ENCODE measurements at regions not wholly inside any gene's neighbourhood (a gene's known extent, or its start where the extent isn't known, plus 50 kb on each side); places are given as distances from the start of the nearest gene placed in this dataset.
A peak's percentile ranks its signal among the peaks of the same experiment; 100 is the strongest.

DNA sequence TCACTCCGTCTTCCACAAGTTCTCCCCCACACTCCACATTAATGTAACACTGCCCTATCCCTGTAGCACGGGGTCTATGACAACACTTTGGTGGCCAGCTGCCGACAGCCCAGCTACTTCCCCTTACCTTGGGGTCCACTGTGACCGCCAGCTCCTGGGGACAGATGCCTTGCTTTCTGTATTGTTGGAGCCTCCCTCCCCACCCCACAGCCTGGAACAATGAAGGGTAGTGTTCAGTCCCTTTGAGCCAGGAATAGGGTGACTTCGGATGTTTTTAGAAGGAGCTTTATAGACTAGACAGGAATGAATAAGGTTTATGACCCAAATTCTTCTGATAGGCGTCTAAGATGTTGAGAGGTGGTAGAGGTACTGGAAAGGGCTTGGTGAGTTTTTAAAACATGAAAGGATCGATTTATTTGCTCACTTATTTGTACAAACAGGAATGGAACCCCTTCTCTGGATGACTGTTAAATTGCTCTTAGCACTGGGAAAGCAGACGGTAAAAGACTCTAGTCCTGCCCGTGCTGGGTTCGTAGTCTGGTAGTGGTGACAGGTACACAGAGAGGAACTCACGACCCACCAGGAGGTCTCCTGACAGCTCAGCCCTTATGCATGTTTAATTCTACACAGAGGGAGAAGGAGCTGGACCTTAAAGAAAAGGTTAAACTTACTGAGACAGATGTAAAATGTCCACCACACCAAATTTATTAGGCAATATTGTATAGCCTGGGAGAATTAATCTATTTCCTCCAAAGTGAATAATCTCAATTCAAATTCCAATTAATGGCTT, 90.9 kb downstream of the MYCN start:
- Histone ChIP-seq H3K36me3 (no peaks in the 10 kb centered on the region), H3K27ac (no peak overlapping the region; the same call in 1 of the 2 replicates), H3K27me3 (ENCODE audit: insufficient read depth, low read depth, severe bottlenecking) (no peaks in the 10 kb centered on the region), H3K9me3 (ENCODE audit: severe bottlenecking) (no peaks in the 10 kb centered on the region), H3K4me3 (ENCODE audit: low read depth, low read length) (no peak overlapping the region)
- no peak for DNase-seq
- TF ChIP-seq, protein P1, sequence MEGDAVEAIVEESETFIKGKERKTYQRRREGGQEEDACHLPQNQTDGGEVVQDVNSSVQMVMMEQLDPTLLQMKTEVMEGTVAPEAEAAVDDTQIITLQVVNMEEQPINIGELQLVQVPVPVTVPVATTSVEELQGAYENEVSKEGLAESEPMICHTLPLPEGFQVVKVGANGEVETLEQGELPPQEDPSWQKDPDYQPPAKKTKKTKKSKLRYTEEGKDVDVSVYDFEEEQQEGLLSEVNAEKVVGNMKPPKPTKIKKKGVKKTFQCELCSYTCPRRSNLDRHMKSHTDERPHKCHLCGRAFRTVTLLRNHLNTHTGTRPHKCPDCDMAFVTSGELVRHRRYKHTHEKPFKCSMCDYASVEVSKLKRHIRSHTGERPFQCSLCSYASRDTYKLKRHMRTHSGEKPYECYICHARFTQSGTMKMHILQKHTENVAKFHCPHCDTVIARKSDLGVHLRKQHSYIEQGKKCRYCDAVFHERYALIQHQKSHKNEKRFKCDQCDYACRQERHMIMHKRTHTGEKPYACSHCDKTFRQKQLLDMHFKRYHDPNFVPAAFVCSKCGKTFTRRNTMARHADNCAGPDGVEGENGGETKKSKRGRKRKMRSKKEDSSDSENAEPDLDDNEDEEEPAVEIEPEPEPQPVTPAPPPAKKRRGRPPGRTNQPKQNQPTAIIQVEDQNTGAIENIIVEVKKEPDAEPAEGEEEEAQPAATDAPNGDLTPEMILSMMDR (IDR thresholded peaks at IDR 0.05; ENCODE audit: low read depth, low read length): no peak

DNA sequence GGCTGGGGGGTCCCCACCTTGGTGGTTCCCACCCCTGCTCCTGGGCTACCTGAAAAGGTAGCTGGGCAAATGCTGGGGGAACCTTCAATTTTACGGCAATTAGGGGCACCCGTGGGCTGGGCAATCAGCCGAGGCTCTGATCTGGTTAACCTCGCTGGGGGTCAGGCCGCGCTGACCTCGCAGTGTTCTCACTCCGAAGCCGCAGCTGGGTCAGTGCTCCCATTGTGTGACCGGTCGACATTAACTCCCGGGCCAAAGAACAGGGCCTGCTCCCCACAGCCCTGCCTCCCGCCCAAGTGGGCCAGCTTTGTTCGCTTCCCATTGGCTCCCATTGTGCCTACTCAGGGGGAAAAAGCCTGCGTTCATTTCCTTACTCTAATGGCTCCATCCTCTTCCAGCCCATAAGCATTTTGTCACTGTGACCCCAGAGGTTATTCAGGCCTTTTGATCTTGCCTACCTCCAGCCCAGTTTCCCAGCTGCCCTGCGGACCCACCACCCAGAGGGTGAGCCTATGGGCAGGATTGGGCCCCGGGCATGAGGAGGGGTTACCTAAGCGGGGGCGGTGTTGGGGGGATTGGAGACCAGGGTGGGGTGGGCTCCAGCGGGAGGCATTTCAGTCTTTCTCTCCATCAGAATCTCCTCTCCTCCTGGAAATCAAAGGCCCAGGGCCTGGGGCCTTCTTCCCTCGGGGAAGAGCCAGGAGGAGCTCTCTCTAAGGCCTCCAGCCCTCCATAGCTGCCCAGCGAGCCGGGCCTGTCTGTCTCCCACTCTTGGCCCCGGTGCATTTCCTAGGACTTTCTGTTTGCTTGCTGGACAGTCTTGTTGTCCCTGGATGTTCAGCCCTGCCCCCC, 90.1 kb downstream of the MYCN start:
- Histone ChIP-seq H3K4me3 (ENCODE audit: low read depth, low read length) (no peak overlapping the region), H3K9me3 (ENCODE audit: severe bottlenecking) (no peaks in the 10 kb centered on the region), H3K27me3 (ENCODE audit: insufficient read depth, low read depth, severe bottlenecking) (no peaks in the 10 kb centered on the region), H3K27ac (no peak overlapping the region; the same call in 1 of the 2 replicates), H3K36me3 (no peaks in the 10 kb centered on the region)
- TF ChIP-seq, protein P1 (IDR thresholded peaks at IDR 0.05; ENCODE audit: low read depth, low read length): no peak
- no peak for DNase-seq

DNA sequence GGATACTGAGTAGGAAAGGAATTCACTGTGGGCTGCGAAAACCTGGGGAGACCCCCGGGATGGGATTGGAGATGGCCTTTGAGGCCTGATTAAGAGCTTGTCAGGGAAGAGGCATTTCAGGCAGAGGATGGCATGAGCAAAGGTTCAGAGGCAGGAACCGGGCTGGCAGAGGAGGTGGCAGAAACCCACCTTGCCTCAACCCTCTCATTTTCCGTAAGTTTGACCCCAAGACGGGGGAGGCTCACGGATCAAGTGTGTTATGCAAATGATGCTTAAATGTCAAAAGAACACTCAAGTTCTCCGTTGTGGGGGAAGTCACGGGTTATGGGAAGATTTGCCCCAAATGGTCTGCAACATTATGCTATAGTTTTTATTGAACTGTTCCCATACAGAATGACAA, 88.3 kb downstream of the MYCN start:
- H3K4me3 ChIP-seq (ENCODE audit: low read depth, low read length): no peak overlapping the region
- H3K9me3 ChIP-seq (ENCODE audit: severe bottlenecking): no peaks in the 10 kb centered on the region
- no peak overlapping the region for H3K27ac ChIP-seq
- H3K27me3 ChIP-seq (ENCODE audit: insufficient read depth, low read depth, severe bottlenecking): no peaks in the 10 kb centered on the region
- no peaks in the 10 kb centered on the region for H3K36me3 ChIP-seq
- no peak for DNase-seq
- TF ChIP-seq, protein P1 (IDR thresholded peaks at IDR 0.05; ENCODE audit: low read depth, low read length): no peak

DNA sequence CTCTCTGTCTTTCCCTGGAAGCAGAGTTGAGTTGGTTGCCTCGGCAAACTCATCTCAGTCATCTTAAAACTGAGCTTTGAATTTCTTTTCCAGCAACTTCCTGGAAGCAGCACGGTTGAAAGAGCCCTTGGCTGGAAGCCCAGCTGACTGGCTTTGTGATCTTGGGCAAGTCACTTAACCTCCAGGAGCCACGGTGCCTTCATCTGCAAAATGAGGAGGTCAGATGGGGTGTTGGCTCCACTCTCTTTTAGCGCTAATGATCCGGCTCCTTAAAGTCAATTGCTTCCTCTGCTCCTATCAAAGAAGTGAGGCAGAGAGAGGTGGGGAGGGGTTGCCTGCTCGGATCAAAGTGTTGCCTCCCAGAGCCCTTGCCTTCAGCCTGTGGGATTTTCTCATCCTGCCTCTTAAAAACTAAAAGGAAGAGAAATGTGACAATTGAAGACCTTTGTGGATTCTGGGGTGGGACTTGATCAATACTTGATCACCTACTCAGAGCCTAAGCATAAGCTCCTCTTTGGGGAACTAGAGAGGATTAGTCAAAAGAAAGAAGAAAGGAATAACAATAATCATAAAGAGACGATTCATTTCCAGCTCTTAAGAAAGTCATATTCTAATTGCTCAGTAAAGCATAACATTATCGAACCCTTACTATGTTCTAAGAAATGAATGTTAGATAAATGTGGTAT, 86.6 kb downstream of the MYCN start:
- H3K27ac ChIP-seq: peak overlapping the region; percentile 43

GRCh38 chr2:16025876-16026640, 85.7 kb downstream of the MYCN start:
- no peak overlapping the region for H3K4me3 ChIP-seq (ENCODE audit: low read depth, low read length)
- no peaks in the 10 kb centered on the region for H3K9me3 ChIP-seq (ENCODE audit: severe bottlenecking)
- H3K36me3 ChIP-seq: no peaks in the 10 kb centered on the region
- no peaks in the 10 kb centered on the region for H3K27me3 ChIP-seq (ENCODE audit: insufficient read depth, low read depth, severe bottlenecking)
- peak overlapping the region; percentile 43 for H3K27ac ChIP-seq
- no peak for DNase-seq
- TF ChIP-seq, protein P1 (IDR thresholded peaks at IDR 0.05; ENCODE audit: low read depth, low read length): no peak

More for the DNA sequence above, 86.6 kb downstream of the MYCN start:
- DNase-seq: peak; percentile 60
- Histone ChIP-seq H3K4me3 (ENCODE audit: low read depth, low read length) (no peak overlapping the region), H3K36me3 (no peaks in the 10 kb centered on the region), H3K9me3 (ENCODE audit: severe bottlenecking) (no peaks in the 10 kb centered on the region), H3K27me3 (ENCODE audit: insufficient read depth, low read depth, severe bottlenecking) (no peaks in the 10 kb centered on the region)
- TF ChIP-seq, protein P1 (IDR thresholded peaks at IDR 0.05; ENCODE audit: low read depth, low read length): no peak

All from WERI-Rb-1 (cell line).